Fibroblast of lung (primary cell): ENCODE measurements at regions not wholly inside any gene's neighbourhood (a gene's known extent, or its start where the extent isn't known, plus 50 kb on each side); places are given as distances from the start of the nearest gene placed in this dataset.

ENCODE experiments used
- DNase-seq, 2 donors: peaks; one replicate each; pipeline versions ENCODE4 v3.0.0 to v3.0.0-alpha.2; 2010; ENCODE audit warnings: low read depth in 2 of 2
- H2AFZ ChIP-seq: 2 replicates; pipeline ENCODE4 v1.5.1; 2012; ENCODE audit warnings: low read length, control low read depth, inconsistent platforms
- H3K27ac ChIP-seq: 2 replicates; pipeline ENCODE4 v1.5.1; 2011; ENCODE audit warnings: low read length, control low read depth; ENCODE audit not compliant: insufficient read depth
- H3K27me3 ChIP-seq: 2 replicates; pipeline ENCODE4 v1.5.1; 2011; ENCODE audit warnings: mild to moderate bottlenecking, low read length; ENCODE audit not compliant: control insufficient read depth, insufficient read depth
- H3K36me3 ChIP-seq: 2 replicates; pipeline ENCODE4 v1.5.1; 2011; ENCODE audit warnings: low read length; ENCODE audit not compliant: control insufficient read depth, insufficient read depth
- H3K4me1 ChIP-seq: 2 replicates; pipeline ENCODE4 v1.5.1; 2011; ENCODE audit warnings: low read length; ENCODE audit not compliant: control insufficient read depth, insufficient read depth; ENCODE audit errors: extremely low read depth
- H3K4me2 ChIP-seq: 2 replicates; pipeline ENCODE4 v1.5.1; 2011; ENCODE audit warnings: low read length, control low read depth; ENCODE audit not compliant: insufficient read depth; ENCODE audit errors: extremely low read depth
- H3K4me3 ChIP-seq, 4 experiments: fragments of 200-600 bp in 1 of 4; sonication (generic) in 1 of 4; replicated peaks in 1 of 4; 2 replicates each; pipeline ENCODE4 v1.5.1; 2011 to 2016; ENCODE audit warnings: low read length in 4 of 4, low read depth in 3 of 4, mild to moderate bottlenecking in 3 of 4, control low read depth in 2 of 4, inconsistent platforms in 1 of 4, mixed read lengths in 1 of 4; ENCODE audit not compliant: insufficient read depth in 1 of 4; ENCODE audit errors: control extremely low read depth in 1 of 4
- H3K79me2 ChIP-seq: 2 replicates; pipeline ENCODE4 v1.5.1; 2012; ENCODE audit warnings: mild to moderate bottlenecking, low read length, inconsistent platforms; ENCODE audit not compliant: control insufficient read depth, insufficient read depth
- H3K9ac ChIP-seq: 2 replicates; pipeline ENCODE4 v1.5.1; 2011; ENCODE audit warnings: mild to moderate bottlenecking, low read length, control low read depth; ENCODE audit not compliant: insufficient read depth
- H3K9me3 ChIP-seq: 2 replicates; pipeline ENCODE4 v1.5.1; 2012; ENCODE audit warnings: low read depth, low read length; ENCODE audit not compliant: control insufficient read depth, insufficient read depth
- H4K20me1 ChIP-seq: 2 replicates; pipeline ENCODE4 v1.5.1; 2011; ENCODE audit warnings: low read length; ENCODE audit not compliant: control insufficient read depth, insufficient read depth; ENCODE audit errors: extremely low read depth
- CTCF ChIP-seq, 2 donors: IDR thresholded peaks in 1 of 2; conservative IDR thresholded peaks in 1 of 2; 1 replicate in 1 of 2; 2 replicates in 1 of 2; pipeline ENCODE4 v1.5.1; 2011 to 2012; ENCODE audit warnings: low read length in 2 of 2, control low read depth in 1 of 2, inconsistent platforms in 1 of 2, low read depth in 1 of 2, mild to moderate bottlenecking in 1 of 2
- EZH2 ChIP-seq: IDR thresholded peaks from 2 replicates; pipeline ENCODE4 v1.5.1; 2012; ENCODE audit warnings: low read length, control low read depth, mild to moderate bottlenecking; ENCODE audit errors: missing control alignments

GRCh38 chr6:121688974-121689373 lies 253.5 kb downstream of the GJA1 start:
- Histone ChIP-seq H3K9ac (no peak overlapping the region), H4K20me1 (no peaks in the 10 kb centered on the region), H3K9me3 (no peaks in the 10 kb centered on the region), H3K4me3 (no peak overlapping the region), H3K36me3 (no peaks in the 10 kb centered on the region), H2AFZ (no peak overlapping the region), H3K27me3 (no peaks in the 10 kb centered on the region), H3K4me2 (no peak overlapping the region), H3K79me2 (no peaks in the 10 kb centered on the region), H3K27ac (no peak overlapping the region), H3K4me1 (peaks cover 4% of the 10 kb centered on the region)
- TF ChIP-seq CTCF (conservative IDR thresholded peaks at IDR 0.05 in 1 of 2, IDR thresholded peaks at IDR 0.05 in 1 of 2; ENCODE audit: low read depth in 1 of 2, low read length in 2 of 2) (no peak), EZH2 (no peak)
- DNase-seq = peak in 1 of 2 donors; percentile 61

DNA sequence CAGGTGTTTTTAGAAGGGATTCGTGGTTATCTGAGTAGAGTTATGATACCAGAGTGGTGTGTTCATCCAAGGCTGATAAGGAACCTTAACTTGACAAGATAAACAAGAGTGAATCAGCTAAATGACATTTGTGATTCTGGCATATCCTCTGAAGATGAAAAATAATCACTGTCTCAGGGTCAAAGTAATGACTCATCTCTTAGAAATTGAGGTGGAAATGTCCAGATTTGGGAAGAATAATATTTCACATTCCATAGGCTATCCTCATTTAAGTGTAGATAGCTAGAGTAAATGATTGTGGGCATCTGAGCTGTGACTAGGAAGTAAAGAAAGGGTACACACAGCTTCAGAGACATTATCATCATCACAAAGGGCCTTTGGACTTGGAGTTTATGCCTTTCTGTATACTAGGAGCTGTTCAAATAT lies 255.7 kb downstream of the GJA1 start:
- Histone ChIP-seq H3K9ac (no peak overlapping the region), H2AFZ (no peak overlapping the region), H3K9me3 (no peaks in the 10 kb centered on the region), H3K4me2 (no peak overlapping the region), H3K4me1 (peaks cover 7% of the 10 kb centered on the region), H3K36me3 (no peaks in the 10 kb centered on the region), H4K20me1 (no peaks in the 10 kb centered on the region), H3K27me3 (no peaks in the 10 kb centered on the region), H3K4me3 (no peak overlapping the region), H3K79me2 (no peaks in the 10 kb centered on the region), H3K27ac (no peak overlapping the region)
- peak in 1 of 2 donors; percentile 77 for DNase-seq
- TF ChIP-seq EZH2 (no peak), CTCF (conservative IDR thresholded peaks at IDR 0.05 in 1 of 2, IDR thresholded peaks at IDR 0.05 in 1 of 2; ENCODE audit: low read depth in 1 of 2, low read length in 2 of 2) (no peak)

DNA sequence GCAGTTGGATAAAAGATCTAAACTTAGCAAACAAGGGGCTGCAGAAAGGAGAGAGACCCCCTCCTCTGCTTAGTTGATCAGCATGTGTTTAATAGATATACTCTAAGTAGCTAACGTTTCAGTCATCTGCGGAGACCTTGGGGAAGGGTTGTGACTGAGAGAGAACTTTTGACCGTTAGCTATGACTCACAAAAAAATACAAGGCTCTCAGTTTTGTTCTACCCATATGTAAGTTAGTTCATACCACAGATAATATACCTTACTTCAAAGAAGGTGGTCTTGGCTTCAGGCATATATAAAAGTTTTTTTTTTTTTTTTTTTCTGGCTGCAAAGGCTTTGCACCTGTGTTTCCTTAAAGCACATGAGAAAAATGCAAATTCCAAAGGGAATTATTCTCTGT lies 258.9 kb downstream of the GJA1 start:
- TF ChIP-seq CTCF (conservative IDR thresholded peaks at IDR 0.05 in 1 of 2, IDR thresholded peaks at IDR 0.05 in 1 of 2; ENCODE audit: low read depth in 1 of 2, low read length in 2 of 2) (no peak), EZH2 (no peak)
- Histone ChIP-seq H3K79me2 (no peaks in the 10 kb centered on the region), H3K9ac (no peak overlapping the region), H3K4me3 (no peak overlapping the region), H3K4me2 (no peak overlapping the region), H3K27me3 (no peaks in the 10 kb centered on the region), H3K9me3 (no peaks in the 10 kb centered on the region), H3K27ac (no peak overlapping the region), H4K20me1 (no peaks in the 10 kb centered on the region), H3K36me3 (no peaks in the 10 kb centered on the region), H2AFZ (no peak overlapping the region), H3K4me1 (peaks cover 7% of the 10 kb centered on the region)
- peak; percentile 36 to 76 for DNase-seq
